Activated CD4-positive, alpha-beta T cell treated with anti-CD3 and anti-CD28 coated beads, Interleukin-2, amount 10 ng/mL, durations not matched to agents 7 days and 5 days (primary cell): ENCODE measurements at regions not wholly inside any gene's neighbourhood (a gene's known extent, or its start where the extent isn't known, plus 50 kb on each side); places are given as distances from the start of the nearest gene placed in this dataset.

Experiments used
- CTCF ChIA-PET: fragments of 350-600 bp; sonication (Branson Sonifier 250); formaldehyde crosslinking; loops from one replicate; lab custom pipeline; 2021; ENCODE audit warnings: antibody characterized with exemption; lab: Charles Lee
- POLR2A ChIA-PET: fragments of 350-600 bp; sonication (Branson Sonifier 250); formaldehyde crosslinking; loops from one replicate; lab custom pipeline; 2021; ENCODE audit warnings: antibody characterized with exemption; lab: Charles Lee
- DNase-seq: peaks from one replicate; pipeline ENCODE4 v3.0.0-alpha.2; 2020
- H3K27ac Mint-ChIP-seq: one replicate; pipeline ENCODE4 v1.8.0; 2021; ENCODE audit warnings: mild to moderate bottlenecking, moderate library complexity, mixed read lengths
- H3K27me3 Mint-ChIP-seq: one replicate; pipeline ENCODE4 v1.8.0; 2021; ENCODE audit warnings: mixed read lengths
- H3K36me3 Mint-ChIP-seq: one replicate; pipeline ENCODE4 v1.8.0; 2021; ENCODE audit warnings: low read depth, mixed read lengths
- H3K4me1 Mint-ChIP-seq: one replicate; pipeline ENCODE4 v1.8.0; 2021; ENCODE audit warnings: mixed read lengths
- H3K4me3 Mint-ChIP-seq: one replicate; pipeline ENCODE4 v1.8.0; 2021; ENCODE audit warnings: mild to moderate bottlenecking, moderate library complexity, mixed read lengths
- H3K9me3 Mint-ChIP-seq: one replicate; pipeline ENCODE4 v1.8.0; 2021; ENCODE audit warnings: mixed read lengths

DNA sequence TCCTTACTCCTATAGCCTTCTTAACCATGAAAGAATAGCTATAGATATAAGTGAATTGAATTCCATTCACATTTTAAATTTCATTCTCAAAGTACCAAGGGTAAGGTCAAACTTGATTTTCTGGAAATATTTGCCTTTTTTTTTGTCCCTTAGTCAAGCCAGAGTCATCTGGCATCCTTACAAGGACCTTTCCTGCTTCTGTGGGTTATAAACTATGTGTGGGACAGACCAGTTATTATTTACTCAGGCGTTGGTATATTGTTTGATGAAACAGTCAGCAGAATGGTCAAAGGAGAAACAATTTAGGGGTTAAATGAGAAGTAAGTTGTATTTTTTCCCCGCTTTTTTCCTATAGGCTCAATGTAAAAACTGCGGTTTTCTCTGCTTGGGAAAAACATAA is 1103.2 kb upstream of the ZEB2 start:
- ChIA-PET POLR2A (no interaction called here), CTCF (no interaction called here)
- no peak overlapping the region for H3K27ac Mint-ChIP-seq
- H3K4me1 Mint-ChIP-seq = no peaks in the 10 kb centered on the region
- DNase-seq = no peak
- no peaks in the 10 kb centered on the region for H3K36me3 Mint-ChIP-seq
- no peaks in the 10 kb centered on the region for H3K27me3 Mint-ChIP-seq
- H3K9me3 Mint-ChIP-seq = no peaks in the 10 kb centered on the region
- no peak overlapping the region for H3K4me3 Mint-ChIP-seq

DNA sequence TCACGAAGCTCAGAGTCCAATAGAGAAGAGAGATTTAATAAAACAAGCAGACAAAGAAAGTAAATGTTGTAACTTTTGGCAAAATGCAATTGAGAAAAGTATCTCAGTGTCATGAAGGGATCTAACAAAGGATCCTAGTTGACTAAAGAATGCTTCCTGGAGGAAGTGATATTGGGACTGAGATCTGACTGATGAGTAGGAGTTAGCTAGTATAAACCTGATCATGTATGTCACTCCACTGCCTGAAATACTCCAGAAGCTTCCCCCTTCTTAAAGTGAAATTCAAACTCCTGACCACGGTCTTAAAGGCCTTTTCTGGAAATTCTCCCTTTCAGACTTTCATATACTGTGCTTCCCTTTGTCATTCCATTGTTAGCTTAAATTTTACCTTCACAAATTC is 1102.4 kb upstream of the ZEB2 start:
- Mint-ChIP-seq H3K27ac (no peak overlapping the region), H3K4me1 (no peaks in the 10 kb centered on the region), H3K27me3 (no peaks in the 10 kb centered on the region), H3K4me3 (no peak overlapping the region), H3K9me3 (no peaks in the 10 kb centered on the region), H3K36me3 (no peaks in the 10 kb centered on the region)
- ChIA-PET CTCF (no interaction called here), POLR2A (no interaction called here)
- DNase-seq = no peak

DNA sequence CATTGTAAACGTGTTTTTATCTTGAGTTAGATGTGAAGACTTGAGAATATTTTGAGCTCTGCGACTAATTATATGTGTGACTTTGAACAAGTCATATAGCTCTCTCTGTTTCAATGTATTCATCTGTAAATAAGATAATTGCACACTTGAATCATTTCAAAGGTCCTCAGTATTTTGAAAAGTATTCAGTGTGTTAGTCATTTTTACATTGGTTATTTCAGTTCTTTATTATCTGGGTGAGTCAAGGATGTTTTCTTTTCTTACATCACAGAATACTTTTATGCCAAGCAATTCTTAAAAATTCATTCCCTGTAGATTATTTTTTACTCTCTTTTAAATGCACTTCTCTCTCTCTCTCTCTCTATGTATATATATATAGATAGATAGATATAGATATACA is 1098.0 kb upstream of the ZEB2 start:
- no peak overlapping the region for H3K27ac Mint-ChIP-seq
- H3K4me1 Mint-ChIP-seq = no peaks in the 10 kb centered on the region
- peaks cover 2% of the 10 kb centered on the region for H3K9me3 Mint-ChIP-seq
- DNase-seq = no peak
- ChIA-PET CTCF (no interaction called here), POLR2A (no interaction called here)
- H3K27me3 Mint-ChIP-seq = no peaks in the 10 kb centered on the region
- H3K4me3 Mint-ChIP-seq = no peak overlapping the region
- H3K36me3 Mint-ChIP-seq = no peaks in the 10 kb centered on the region

DNA sequence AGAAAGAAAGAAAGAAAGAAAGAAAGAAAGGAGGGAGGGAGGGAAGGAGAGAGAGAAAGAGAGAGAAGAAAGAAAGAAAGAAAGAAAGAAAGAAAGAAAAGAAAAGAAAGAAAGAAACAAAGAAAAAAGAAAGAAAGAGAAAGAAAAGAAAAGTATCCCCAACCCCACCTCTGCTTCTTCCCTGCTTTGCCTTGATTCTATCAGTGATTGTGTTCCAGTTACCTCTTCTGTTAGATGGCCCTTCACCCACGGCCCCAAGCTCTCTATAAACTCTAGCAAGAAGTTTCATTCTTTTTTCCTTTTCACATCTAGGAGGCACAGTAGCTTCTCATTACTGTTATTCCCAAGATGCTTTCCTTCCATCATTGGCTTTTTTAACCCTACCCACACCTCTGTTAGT is 1097.5 kb upstream of the ZEB2 start:
- DNase-seq = no peak
- H3K4me3 Mint-ChIP-seq = no peak overlapping the region

DNA sequence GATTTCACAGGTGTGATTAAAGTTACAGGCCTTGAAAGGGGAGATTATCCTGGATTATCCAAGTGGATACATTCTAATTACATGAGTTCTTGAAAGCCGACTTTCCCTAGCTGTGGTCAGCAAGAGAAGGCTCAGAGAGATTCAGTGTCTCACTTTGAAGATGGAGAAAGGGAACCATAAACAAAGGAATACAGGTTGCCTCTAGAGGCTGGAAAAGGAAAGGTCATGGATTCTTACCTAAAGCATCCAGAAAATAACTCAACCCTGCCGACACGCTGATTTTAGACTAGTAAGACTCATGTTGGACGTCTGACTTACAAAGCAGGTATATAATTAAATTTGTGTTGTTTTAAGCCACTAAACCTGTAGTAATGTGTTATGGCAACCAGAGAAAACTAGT is 1095.7 kb upstream of the ZEB2 start:
- POLR2A ChIA-PET = no interaction called here
- CTCF ChIA-PET = no interaction called here
- DNase-seq = no peak
- Mint-ChIP-seq H3K9me3 (peaks cover 2% of the 10 kb centered on the region), H3K4me1 (no peaks in the 10 kb centered on the region), H3K36me3 (no peaks in the 10 kb centered on the region), H3K4me3 (no peak overlapping the region), H3K27me3 (no peaks in the 10 kb centered on the region), H3K27ac (no peak overlapping the region)

More for the DNA sequence above, 1097.5 kb upstream of the ZEB2 start:
- CTCF ChIA-PET = no interaction called here
- no peaks in the 10 kb centered on the region for H3K27me3 Mint-ChIP-seq
- H3K4me1 Mint-ChIP-seq = no peaks in the 10 kb centered on the region
- POLR2A ChIA-PET = no interaction called here
- H3K27ac Mint-ChIP-seq = no peak overlapping the region
- H3K36me3 Mint-ChIP-seq = no peaks in the 10 kb centered on the region
- peaks cover 2% of the 10 kb centered on the region for H3K9me3 Mint-ChIP-seq

DNA sequence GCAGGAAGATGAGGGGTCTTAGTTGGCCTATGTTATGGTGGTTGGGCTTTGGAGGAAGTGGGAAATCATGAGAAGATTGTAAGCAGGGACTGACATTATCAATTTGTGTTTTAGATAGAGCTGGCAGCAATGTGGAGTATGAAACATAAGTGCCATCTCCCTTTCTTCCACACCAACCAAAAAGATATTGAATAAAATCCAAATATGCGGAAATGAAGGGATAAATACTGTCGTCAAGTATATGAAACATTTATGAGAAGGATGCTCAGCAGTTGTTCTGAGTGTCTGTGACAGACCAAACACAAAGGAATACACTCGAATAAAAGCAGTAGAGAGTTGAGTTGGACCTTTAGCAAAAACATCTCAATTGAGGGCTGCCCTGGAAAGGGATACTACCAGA is 1090.0 kb upstream of the ZEB2 start:
- no peaks in the 10 kb centered on the region for H3K4me1 Mint-ChIP-seq
- H3K36me3 Mint-ChIP-seq = no peaks in the 10 kb centered on the region
- H3K27ac Mint-ChIP-seq = no peak overlapping the region
- no peaks in the 10 kb centered on the region for H3K27me3 Mint-ChIP-seq
- no peak for DNase-seq
- ChIA-PET CTCF (no interaction called here), POLR2A (no interaction called here)
- no peak overlapping the region for H3K4me3 Mint-ChIP-seq
- H3K9me3 Mint-ChIP-seq = peaks cover 2% of the 10 kb centered on the region

DNA sequence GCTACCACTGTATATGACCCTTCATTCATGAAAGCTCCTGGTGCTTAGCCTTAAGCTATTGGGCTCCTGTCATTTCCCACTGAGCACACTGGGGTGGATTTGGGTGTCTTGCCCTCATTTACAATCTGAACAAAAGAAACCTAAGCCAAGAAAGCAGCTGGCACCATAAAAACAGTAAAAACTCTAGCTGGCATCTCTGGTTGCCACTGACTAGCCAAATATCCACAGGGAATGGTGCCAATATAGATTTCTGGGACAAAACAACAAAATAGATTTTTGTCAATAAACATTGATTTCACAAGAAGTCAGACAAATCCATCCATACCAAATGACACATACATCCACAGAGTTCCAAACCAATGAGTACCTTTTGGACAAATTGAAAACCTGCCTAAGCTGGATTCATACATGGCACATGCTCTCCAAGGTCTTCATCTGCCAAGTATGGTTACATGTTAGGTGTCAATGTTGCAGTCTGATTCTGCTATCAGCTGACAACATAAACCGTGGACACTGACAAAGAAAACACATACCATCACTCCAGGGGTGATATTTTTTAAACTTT is 1081.5 kb upstream of the ZEB2 start:
- Mint-ChIP-seq H3K4me1 (no peaks in the 10 kb centered on the region), H3K9me3 (no peaks in the 10 kb centered on the region), H3K27me3 (no peaks in the 10 kb centered on the region), H3K36me3 (no peaks in the 10 kb centered on the region), H3K4me3 (no peak overlapping the region), H3K27ac (no peak overlapping the region)
- no peak for DNase-seq
- CTCF ChIA-PET = no interaction called here
- POLR2A ChIA-PET = no interaction called here

DNA sequence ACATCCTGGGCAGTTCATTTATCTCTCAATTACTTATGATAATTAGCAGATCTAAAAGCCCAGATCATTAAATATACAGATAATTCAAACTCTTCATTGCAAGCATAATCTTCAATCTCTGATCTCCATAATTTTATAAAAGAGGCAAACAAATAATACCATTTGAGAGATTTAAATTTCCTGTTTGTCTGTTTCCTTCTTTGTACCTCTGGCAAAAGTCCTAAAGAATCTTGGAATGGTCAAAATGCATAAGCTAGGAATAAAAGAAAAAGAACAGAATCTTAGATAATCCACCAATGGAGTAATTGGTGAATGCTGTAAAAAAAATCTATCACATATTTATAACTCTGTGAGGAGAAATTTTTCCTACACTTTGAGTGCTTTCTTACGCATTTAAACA is 1080.9 kb upstream of the ZEB2 start:
- Mint-ChIP-seq H3K4me3 (no peak overlapping the region), H3K36me3 (no peaks in the 10 kb centered on the region), H3K9me3 (no peaks in the 10 kb centered on the region), H3K4me1 (no peaks in the 10 kb centered on the region), H3K27ac (no peak overlapping the region), H3K27me3 (no peaks in the 10 kb centered on the region)
- ChIA-PET CTCF (no interaction called here), POLR2A (no interaction called here)
- DNase-seq = no peak

DNA sequence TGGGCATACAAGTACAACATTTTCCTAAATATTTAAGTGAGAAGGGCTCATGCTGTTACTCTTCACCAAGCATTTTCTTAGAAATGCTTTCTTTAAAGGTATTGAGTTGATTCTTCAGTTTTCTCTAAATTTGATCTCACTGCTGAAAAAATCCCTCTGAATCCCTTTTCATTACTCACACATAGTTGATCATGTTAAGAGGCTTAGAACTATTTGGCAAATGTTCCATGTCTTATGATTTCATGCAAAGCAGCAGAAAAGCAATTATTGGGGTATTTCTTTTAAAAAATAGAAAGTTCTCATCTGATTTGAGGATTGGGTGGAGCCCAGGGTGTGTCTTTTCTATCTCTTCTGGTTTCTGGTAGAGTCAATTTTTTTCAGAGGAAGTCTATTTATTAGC is 1079.8 kb upstream of the ZEB2 start:
- no peak for DNase-seq
- H3K9me3 Mint-ChIP-seq = no peaks in the 10 kb centered on the region
- H3K27me3 Mint-ChIP-seq = no peaks in the 10 kb centered on the region
- H3K36me3 Mint-ChIP-seq = no peaks in the 10 kb centered on the region
- H3K4me1 Mint-ChIP-seq = no peaks in the 10 kb centered on the region
- ChIA-PET POLR2A (no interaction called here), CTCF (no interaction called here)
- no peak overlapping the region for H3K27ac Mint-ChIP-seq
- H3K4me3 Mint-ChIP-seq = no peak overlapping the region

DNA sequence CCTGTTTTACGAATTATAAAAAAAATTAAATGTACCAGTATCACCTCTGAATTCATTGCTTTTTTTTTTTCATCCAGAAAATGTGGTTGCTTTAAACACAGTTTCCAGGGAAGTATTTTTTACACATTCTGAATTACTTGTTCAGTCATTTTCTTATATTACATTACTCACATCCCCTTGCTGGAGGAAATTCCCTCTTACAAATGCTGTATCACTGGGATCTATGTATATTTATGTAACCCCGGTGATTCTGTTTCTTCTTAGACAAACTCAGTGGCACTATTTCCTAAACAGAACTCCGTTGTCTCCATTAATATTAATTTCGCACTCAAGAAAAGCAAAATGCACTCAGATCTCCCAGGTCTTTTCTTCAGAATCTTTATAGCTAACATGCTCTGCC is 1078.5 kb upstream of the ZEB2 start:
- ChIA-PET POLR2A (no interaction called here), CTCF (interaction anchor here (0.6 kb wide), 1 partner anchor 409 kb away, joined by 3 read pairs; no protein-coding TSS in a partner anchor)
- Mint-ChIP-seq H3K4me3 (no peak overlapping the region), H3K9me3 (no peaks in the 10 kb centered on the region), H3K27ac (no peak overlapping the region), H3K36me3 (no peaks in the 10 kb centered on the region), H3K4me1 (no peaks in the 10 kb centered on the region), H3K27me3 (no peaks in the 10 kb centered on the region)
- DNase-seq = no peak

DNA sequence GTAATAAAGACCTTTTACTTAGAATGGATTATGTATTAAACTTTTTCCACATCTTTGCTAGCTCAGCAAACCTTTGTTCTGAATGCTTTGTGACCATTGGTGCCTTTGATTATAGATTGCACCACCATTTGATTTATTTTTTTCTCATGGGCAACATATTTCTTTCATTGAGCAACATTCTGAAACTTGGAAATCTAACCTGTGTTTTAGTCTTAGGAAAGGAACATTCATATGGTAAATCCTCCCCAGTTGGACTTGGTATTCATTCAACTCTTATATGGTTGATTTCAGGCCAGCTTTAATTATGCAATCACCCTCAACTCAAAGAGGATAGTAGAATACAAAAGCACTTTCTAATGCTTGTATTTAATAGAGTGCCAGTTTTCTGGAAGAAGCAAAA is 1077.9 kb upstream of the ZEB2 start:
- no peak for DNase-seq
- H3K9me3 Mint-ChIP-seq = no peaks in the 10 kb centered on the region
- ChIA-PET CTCF (no interaction called here), POLR2A (no interaction called here)
- H3K27ac Mint-ChIP-seq = no peak overlapping the region
- no peaks in the 10 kb centered on the region for H3K4me1 Mint-ChIP-seq
- H3K4me3 Mint-ChIP-seq = no peak overlapping the region
- H3K36me3 Mint-ChIP-seq = no peaks in the 10 kb centered on the region
- H3K27me3 Mint-ChIP-seq = no peaks in the 10 kb centered on the region

DNA sequence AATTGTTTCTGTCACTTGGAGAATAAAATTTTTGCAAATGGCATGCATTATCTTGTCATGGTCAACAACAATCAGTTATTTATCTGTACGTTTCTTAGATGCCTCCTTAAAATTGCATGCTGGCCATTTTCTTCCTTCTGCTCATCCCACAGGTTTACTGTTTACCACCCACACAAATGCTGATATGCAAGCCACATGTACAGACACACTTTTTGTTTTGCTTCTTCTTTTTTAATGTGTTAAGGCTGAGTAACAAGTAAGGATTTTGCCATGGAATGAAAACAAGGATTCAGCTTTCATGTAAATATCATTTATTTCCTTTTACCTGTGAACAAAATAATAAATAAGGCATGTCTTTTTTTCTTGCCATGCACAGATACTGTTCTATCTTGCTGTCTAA is 1077.1 kb upstream of the ZEB2 start:
- H3K4me3 Mint-ChIP-seq = no peak overlapping the region
- H3K27me3 Mint-ChIP-seq = no peaks in the 10 kb centered on the region
- ChIA-PET POLR2A (no interaction called here), CTCF (no interaction called here)
- no peaks in the 10 kb centered on the region for H3K36me3 Mint-ChIP-seq
- H3K4me1 Mint-ChIP-seq = no peaks in the 10 kb centered on the region
- no peaks in the 10 kb centered on the region for H3K9me3 Mint-ChIP-seq
- no peak for DNase-seq
- no peak overlapping the region for H3K27ac Mint-ChIP-seq

DNA sequence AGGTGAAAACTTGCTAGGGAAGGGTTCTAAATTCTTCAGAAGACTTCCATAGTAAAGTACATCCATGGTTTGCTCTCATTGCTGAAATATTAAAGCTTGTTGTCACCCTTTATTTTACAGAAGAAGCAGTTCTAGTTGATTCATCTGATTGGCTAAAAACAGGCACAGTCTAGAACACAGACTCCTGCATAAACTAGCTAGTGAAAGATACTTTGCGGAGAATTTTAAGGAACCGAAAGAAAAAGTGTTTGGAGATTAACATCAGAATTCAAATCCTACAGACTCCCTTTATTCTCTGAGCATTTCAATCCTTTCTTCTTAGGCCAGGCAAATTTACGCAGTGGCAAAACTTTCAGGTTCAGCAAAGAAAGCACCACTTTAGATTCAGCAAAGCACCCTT is 1076.5 kb upstream of the ZEB2 start:
- ChIA-PET CTCF (no interaction called here), POLR2A (no interaction called here)
- no peaks in the 10 kb centered on the region for H3K4me1 Mint-ChIP-seq
- peaks cover 2% of the 10 kb centered on the region for H3K27me3 Mint-ChIP-seq
- no peaks in the 10 kb centered on the region for H3K9me3 Mint-ChIP-seq
- DNase-seq = no peak
- H3K4me3 Mint-ChIP-seq = no peak overlapping the region
- H3K27ac Mint-ChIP-seq = no peak overlapping the region
- no peaks in the 10 kb centered on the region for H3K36me3 Mint-ChIP-seq

DNA sequence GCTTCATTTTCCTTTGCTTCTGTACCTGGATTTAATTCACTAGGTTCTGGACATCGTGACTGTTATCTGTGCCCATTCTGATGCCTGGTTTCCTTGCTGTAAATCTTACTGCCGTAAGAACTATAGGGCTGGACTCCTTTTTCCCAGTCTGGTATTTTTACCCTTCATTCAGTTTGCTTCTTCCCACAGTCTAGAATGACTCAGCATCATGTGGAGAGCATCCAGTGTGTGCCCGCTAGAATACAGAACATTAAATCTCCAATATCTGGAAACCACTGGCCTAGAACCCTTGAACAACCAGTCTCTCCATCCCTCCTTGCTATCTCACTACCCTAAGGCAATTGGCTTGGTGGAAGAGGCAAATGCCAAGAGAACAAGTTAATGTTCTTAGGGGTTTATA is 1075.4 kb upstream of the ZEB2 start:
- peaks cover 2% of the 10 kb centered on the region for H3K27me3 Mint-ChIP-seq
- no peaks in the 10 kb centered on the region for H3K36me3 Mint-ChIP-seq
- DNase-seq = no peak
- ChIA-PET CTCF (no interaction called here), POLR2A (no interaction called here)
- H3K27ac Mint-ChIP-seq = no peak overlapping the region
- no peaks in the 10 kb centered on the region for H3K4me1 Mint-ChIP-seq
- H3K9me3 Mint-ChIP-seq = no peaks in the 10 kb centered on the region
- no peak overlapping the region for H3K4me3 Mint-ChIP-seq
